Hematopoietic multipotent progenitor cell (in vitro differentiated cells): ENCODE measurements at regions not wholly inside any gene's neighbourhood (a gene's known extent, or its start where the extent isn't known, plus 50 kb on each side); places are given as distances from the start of the nearest gene placed in this dataset.
"Not testable (repeated sequence)": the region's sequence is repeated elsewhere in the genome, so short reads cannot be mapped to it uniquely, and the experiment has no call there.

Source experiments
- DNase-seq, 3 donors: peaks; one replicate each; pipeline ENCODE4 v3.0.0-alpha.2; 2011 to 2015; ENCODE audit warnings: low read depth in 2 of 3, low spot score in 2 of 3

GRCh38 chr18:64377446-64377845 lies 228.6 kb upstream of the LINC00305 start:
- no peak for DNase-seq

- no peak for DNase-seq
Measured at GRCh38 chr18:64372850-64373249, 224.0 kb upstream of the LINC00305 start.

- DNase-seq, result not testable (repeated sequence)
Measured at GRCh38 chr18:64369830-64370440, 221.0 kb upstream of the LINC00305 start.

GRCh38 chr18:64365106-64365505 lies 216.2 kb upstream of the LINC00305 start:
- DNase-seq, result no peak

GRCh38 chr18:64337673-64338072 lies 188.8 kb upstream of the LINC00305 start:
- DNase-seq, result no peak

GRCh38 chr18:64337018-64337417 lies 188.1 kb upstream of the LINC00305 start:
- peak in 1 of 3 donors; percentile 4 for DNase-seq

GRCh38 chr18:64334748-64335147 lies 185.9 kb upstream of the LINC00305 start:
- DNase-seq, result no peak

GRCh38 chr18:64333584-64333983 lies 184.7 kb upstream of the LINC00305 start:
- DNase-seq, result no peak

GRCh38 chr18:64332835-64333234 lies 183.9 kb upstream of the LINC00305 start:
- no peak for DNase-seq

GRCh38 chr18:64331419-64331818 lies 182.5 kb upstream of the LINC00305 start:
- no peak for DNase-seq

GRCh38 chr18:64330931-64331330 lies 182.0 kb upstream of the LINC00305 start:
- peak in 1 of 3 donors; percentile 16 for DNase-seq

GRCh38 chr18:64330161-64330560 lies 181.3 kb upstream of the LINC00305 start:
- DNase-seq, result peak in 2 of 3 donors; percentile 30 to 58

- DNase-seq, result no peak
Measured at GRCh38 chr18:64322189-64322588, 173.3 kb upstream of the LINC00305 start.

- DNase-seq, result no peak
Measured at GRCh38 chr18:64318547-64318946, 169.7 kb upstream of the LINC00305 start.

GRCh38 chr18:64311859-64312258 lies 163.0 kb upstream of the LINC00305 start:
- DNase-seq, result no peak

- no peak for DNase-seq
Measured at GRCh38 chr18:64295839-64296238, 147.0 kb upstream of the LINC00305 start.

- DNase-seq, result no peak
Measured at GRCh38 chr18:64294967-64295366, 146.1 kb upstream of the LINC00305 start.

- no peak for DNase-seq
Measured at GRCh38 chr18:64288432-64288831, 139.5 kb upstream of the LINC00305 start.

GRCh38 chr18:64287926-64288325 lies 139.0 kb upstream of the LINC00305 start:
- no peak for DNase-seq

GRCh38 chr18:64283059-64283458 lies 134.2 kb upstream of the LINC00305 start:
- no peak for DNase-seq

- DNase-seq, result no peak
Measured at GRCh38 chr18:64278026-64278425, 129.1 kb upstream of the LINC00305 start.

- DNase-seq, result peak in 2 of 3 donors; percentile 36 to 66
Measured at GRCh38 chr18:64276311-64277090, 127.6 kb upstream of the LINC00305 start.
